ENCODE measurements at regions not wholly inside any gene's neighbourhood (a gene's known extent, or its start where the extent isn't known, plus 50 kb on each side); places are given as distances from the start of the nearest gene placed in this dataset.
"Not testable (repeated sequence)": the region's sequence is repeated elsewhere in the genome, so short reads cannot be mapped to it uniquely, and the experiment has no call there.

GRCh38 chr10:70984986-70985722 is 96.8 kb upstream of the PCBD1 start:
- peak in 1 of 3 donors; percentile 8 for DNase-seq
- no peak overlapping the region for H3K27ac ChIP-seq
- H3K4me3 ChIP-seq, result no peak overlapping the region
- no peaks in the 10 kb centered on the region for H3K4me1 ChIP-seq
- no peaks in the 10 kb centered on the region for H3K9me3 ChIP-seq
- H3K27me3 ChIP-seq, result no peaks in the 10 kb centered on the region
- no peaks in the 10 kb centered on the region for H3K36me3 ChIP-seq
- TF ChIP-seq CTCF (IDR thresholded peaks at IDR 0.05), result no peak
- no peak for TF ChIP-seq POLR2A (IDR thresholded peaks at IDR 0.05)

GRCh38 chr10:70985824-70986622 is 97.7 kb upstream of the PCBD1 start:
- TF ChIP-seq CTCF (IDR thresholded peaks at IDR 0.05) (no peak), POLR2A (IDR thresholded peaks at IDR 0.05) (no peak)
- DNase-seq, result peak in 2 of 3 donors; percentile 56 to 59
- Histone ChIP-seq H3K4me3 (no peak overlapping the region), H3K9me3 (no peaks in the 10 kb centered on the region), H3K36me3 (no peaks in the 10 kb centered on the region), H3K27ac (no peak overlapping the region), H3K27me3 (no peaks in the 10 kb centered on the region), H3K4me1 (no peaks in the 10 kb centered on the region)

- H3K36me3 ChIP-seq, result no peaks in the 10 kb centered on the region
- H3K4me3 ChIP-seq, result no peak overlapping the region
- DNase-seq, result peak in 1 of 3 donors; percentile 10
- no peak overlapping the region for H3K27ac ChIP-seq
- H3K4me1 ChIP-seq, result no peaks in the 10 kb centered on the region
- H3K9me3 ChIP-seq, result no peaks in the 10 kb centered on the region
- TF ChIP-seq CTCF (IDR thresholded peaks at IDR 0.05), result no peak
- no peak for TF ChIP-seq POLR2A (IDR thresholded peaks at IDR 0.05)
- H3K27me3 ChIP-seq, result no peaks in the 10 kb centered on the region
Observed at GRCh38 chr10:70986623-70986950, 98.2 kb upstream of the PCBD1 start.

- Histone ChIP-seq H3K27me3 (no peaks in the 10 kb centered on the region), H3K27ac (no peak overlapping the region), H3K9me3 (no peaks in the 10 kb centered on the region), H3K36me3 (no peaks in the 10 kb centered on the region), H3K4me3 (no peak overlapping the region), H3K4me1 (no peaks in the 10 kb centered on the region)
- TF ChIP-seq POLR2A (IDR thresholded peaks at IDR 0.05), result no peak
- TF ChIP-seq CTCF (IDR thresholded peaks at IDR 0.05), result no peak
- DNase-seq, result peak in 1 of 3 donors; percentile 20
Observed at GRCh38 chr10:70987396-70988130, 99.2 kb upstream of the PCBD1 start.

- peak in 1 of 3 donors; percentile 1 for DNase-seq
- not testable (repeated sequence) for H3K4me3 ChIP-seq, H3K9me3 ChIP-seq, H3K27ac ChIP-seq, H3K36me3 ChIP-seq, H3K4me1 ChIP-seq, H3K27me3 ChIP-seq
Observed at GRCh38 chr10:70990156-70990555, 101.8 kb upstream of the PCBD1 start.

GRCh38 chr10:70990681-70991080 is 102.3 kb upstream of the PCBD1 start:
- Histone ChIP-seq H3K27me3 (no peaks in the 10 kb centered on the region), H3K4me1 (no peaks in the 10 kb centered on the region), H3K27ac (no peak overlapping the region), H3K4me3 (no peak overlapping the region), H3K9me3 (no peaks in the 10 kb centered on the region), H3K36me3 (no peaks in the 10 kb centered on the region)
- TF ChIP-seq CTCF (IDR thresholded peaks at IDR 0.05) (no peak), POLR2A (IDR thresholded peaks at IDR 0.05) (no peak)
- DNase-seq, result peak in 1 of 3 donors; percentile 25
